Stimulated activated CD4-positive, alpha-beta T cell treated with anti-CD3 and anti-CD28 coated beads, TNF-alpha, amount 100 ng/mL, for 48 hours (primary cell): ENCODE measurements at regions not wholly inside any gene's neighbourhood (a gene's known extent, or its start where the extent isn't known, plus 50 kb on each side); places are given as distances from the start of the nearest gene placed in this dataset.
"Not testable (repeated sequence)": the region's sequence is repeated elsewhere in the genome, so short reads cannot be mapped to it uniquely, and the experiment has no call there.

Source experiments
- DNase-seq, 3 donors: peaks; one replicate each; pipeline ENCODE4 v3.0.0-alpha.2; 2020; ENCODE audit warnings: low read depth in 3 of 3

DNA sequence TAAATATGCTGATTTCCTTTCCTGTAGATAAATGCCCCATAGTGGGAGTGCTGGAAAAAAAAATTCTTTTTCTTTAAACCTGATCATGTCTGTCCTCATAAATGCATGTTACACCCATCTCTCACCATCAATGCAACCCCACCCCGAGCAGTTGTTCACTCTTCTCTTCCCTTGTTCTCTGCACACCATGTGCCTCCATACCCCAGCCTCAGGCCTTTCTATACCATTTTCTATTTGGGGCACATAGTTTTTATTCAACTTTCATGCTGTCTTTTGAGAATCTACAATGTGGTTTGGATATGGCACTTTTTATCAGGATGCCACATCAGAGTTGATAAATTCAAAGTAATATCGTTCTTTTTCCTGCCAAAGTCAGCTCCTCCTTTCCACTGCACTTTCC, 202.6 kb downstream of the POTED start:
- DNase-seq, result not testable (repeated sequence)

DNA sequence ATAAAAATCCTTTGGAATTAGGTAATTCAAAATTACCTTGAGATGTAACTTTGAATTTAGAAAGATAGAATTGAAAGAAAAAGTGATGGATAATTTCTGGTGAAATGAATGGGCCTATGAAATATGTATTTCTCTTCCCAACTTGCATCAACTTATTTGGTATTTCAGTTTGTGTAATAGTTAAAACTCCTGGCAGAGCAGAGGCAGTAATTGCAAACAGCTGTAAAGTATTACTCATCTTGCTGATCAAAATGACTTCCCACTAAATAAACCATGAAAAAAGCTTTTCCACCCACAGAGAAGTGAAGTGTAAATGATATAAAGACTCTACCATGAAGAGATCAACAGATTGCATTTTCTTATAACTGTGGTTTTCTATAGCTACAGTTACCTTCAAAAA, 201.0 kb downstream of the POTED start:
- DNase-seq, result not testable (repeated sequence)

DNA sequence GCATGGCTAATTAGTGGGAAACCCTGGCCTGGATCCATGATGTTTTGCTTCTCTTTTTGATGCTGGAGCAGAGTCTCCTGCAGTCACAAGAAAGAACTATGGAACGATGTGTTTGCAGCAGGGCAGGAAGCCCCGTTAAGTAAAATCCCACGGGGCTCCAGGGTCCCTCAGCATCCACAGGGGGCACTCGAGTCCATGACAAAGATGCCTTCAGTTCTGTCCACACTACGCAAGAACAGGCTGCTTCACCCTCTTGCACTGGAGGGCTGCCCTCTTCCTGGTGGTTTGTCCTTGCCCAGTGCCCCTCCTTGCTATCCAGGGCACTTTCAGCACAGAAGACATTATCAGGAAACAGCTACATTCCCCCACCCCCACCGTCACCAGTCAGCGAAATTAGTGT, 196.9 kb downstream of the POTED start:
- not testable (repeated sequence) for DNase-seq

DNA sequence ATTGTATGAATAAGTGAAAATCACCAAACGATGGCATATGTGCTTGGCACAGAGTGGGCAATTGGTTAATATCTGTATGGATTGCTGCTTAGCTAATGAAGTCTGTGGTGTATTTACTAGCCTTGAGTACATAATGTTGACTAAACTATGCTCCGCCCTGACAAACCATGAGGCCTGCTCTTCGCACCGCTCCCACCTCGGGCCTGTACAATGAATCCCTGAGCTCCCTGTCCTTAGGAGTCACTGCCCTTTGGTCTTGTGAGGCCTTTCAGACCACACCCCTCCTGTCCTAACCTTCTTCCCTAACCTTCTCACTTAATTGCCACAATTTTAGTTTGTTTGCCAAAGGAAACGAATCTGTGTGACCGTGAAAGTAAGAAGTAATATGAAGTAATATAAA, 193.2 kb downstream of the POTED start:
- DNase-seq, result not testable (repeated sequence)
